ENCODE measurements at regions not wholly inside any gene's neighbourhood (a gene's known extent, or its start where the extent isn't known, plus 50 kb on each side); places are given as distances from the start of the nearest gene placed in this dataset.
"Not testable (repeated sequence)": the region's sequence is repeated elsewhere in the genome, so short reads cannot be mapped to it uniquely, and the experiment has no call there.

DNA sequence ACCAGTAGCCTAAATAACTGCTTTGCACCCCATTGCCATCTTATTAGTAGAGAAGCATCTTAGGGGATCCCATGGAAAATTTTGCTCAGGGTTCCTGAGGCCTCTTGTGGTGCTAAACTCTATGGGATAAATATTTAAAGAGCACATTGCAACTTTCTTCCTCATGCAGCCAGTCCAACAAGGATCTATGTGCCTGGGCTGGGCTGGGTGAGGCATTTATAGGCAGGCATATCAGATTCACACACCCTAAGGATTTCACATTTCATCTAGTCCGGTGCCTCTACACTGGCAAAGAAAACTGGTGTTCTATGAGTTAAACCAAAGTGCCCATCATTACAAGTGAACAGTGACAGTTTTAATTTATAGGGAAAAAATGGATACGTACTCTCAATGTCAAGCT, 512.3 kb downstream of the EDEM1 start:
- no peaks in the 10 kb centered on the region for H3K9me3 ChIP-seq (ENCODE audit: control insufficient read depth, low read length)
- no peaks in the 10 kb centered on the region for H3K36me3 ChIP-seq (ENCODE audit: control insufficient read depth, insufficient read depth, low read length)
- H3K4me3 ChIP-seq (ENCODE audit: extremely low read depth, insufficient read depth, low read length, poor library complexity, severe bottlenecking) = no peak overlapping the region
- H3K4me1 ChIP-seq (ENCODE audit: control insufficient read depth, insufficient read depth, low read length, poor library complexity, severe bottlenecking) = no peaks in the 10 kb centered on the region
- no peak overlapping the region for H3K27ac ChIP-seq (ENCODE audit: low read depth, low read length, severe bottlenecking)
- no CpG with 5 or more reads among the region's 2 CpGs for WGBS, 2 experiments (ENCODE audit: insufficient coverage in 2 of 2)

DNA sequence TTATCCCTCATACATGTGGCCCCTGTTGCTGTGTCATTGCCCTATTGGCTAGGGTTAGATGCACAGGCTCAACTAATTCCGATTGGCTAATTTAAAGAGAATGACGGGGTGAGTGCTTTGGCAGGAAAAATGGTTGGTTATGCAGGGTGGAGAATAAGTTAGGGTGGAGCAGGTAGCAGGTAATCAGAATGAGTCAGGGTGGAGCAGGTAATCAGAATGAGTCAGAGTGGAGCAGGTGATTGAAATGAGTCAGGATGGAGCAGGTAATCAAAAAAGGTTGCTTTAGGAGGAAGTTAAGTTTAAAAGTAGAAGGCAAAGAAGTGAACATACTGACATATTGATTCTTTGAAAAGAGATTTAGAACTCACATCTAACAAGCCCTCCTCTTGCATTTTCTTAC, 513.5 kb downstream of the EDEM1 start:
- H3K27ac ChIP-seq (ENCODE audit: low read depth, low read length, severe bottlenecking); H3K4me1 ChIP-seq (ENCODE audit: control insufficient read depth, insufficient read depth, low read length, poor library complexity, severe bottlenecking); H3K4me3 ChIP-seq (ENCODE audit: extremely low read depth, insufficient read depth, low read length, poor library complexity, severe bottlenecking); H3K9me3 ChIP-seq (ENCODE audit: control insufficient read depth, low read length); H3K36me3 ChIP-seq (ENCODE audit: control insufficient read depth, insufficient read depth, low read length): not testable (repeated sequence)
- 88 to 91% methylated on average over 2 of the region's 2 CpGs for WGBS, 2 experiments (ENCODE audit: insufficient coverage in 2 of 2)

DNA sequence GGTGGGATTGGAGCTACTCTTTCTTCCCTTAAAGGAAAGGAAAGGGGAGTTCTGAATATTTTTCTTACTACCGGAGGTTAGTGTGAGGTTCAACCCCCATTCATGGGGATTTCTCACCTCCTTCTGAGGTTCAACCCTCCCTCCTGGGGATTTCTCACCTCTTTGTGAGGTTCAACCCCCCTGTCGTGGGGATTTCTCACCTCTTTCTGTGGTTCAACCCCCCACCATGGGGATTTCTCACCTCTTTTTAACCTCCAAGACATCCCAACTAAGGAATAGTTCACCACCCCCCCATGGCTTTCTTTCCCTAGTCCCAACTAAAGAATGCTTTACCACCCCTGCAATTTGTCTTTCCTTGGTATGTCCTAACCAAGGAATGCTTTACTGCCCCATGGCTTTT, 520.3 kb downstream of the EDEM1 start:
- Histone ChIP-seq H3K9me3 (ENCODE audit: control insufficient read depth, low read length) (no peaks in the 10 kb centered on the region), H3K27ac (ENCODE audit: low read depth, low read length, severe bottlenecking) (no peak overlapping the region), H3K36me3 (ENCODE audit: control insufficient read depth, insufficient read depth, low read length) (no peaks in the 10 kb centered on the region), H3K4me1 (ENCODE audit: control insufficient read depth, insufficient read depth, low read length, poor library complexity, severe bottlenecking) (peaks cover 3% of the 10 kb centered on the region), H3K4me3 (ENCODE audit: extremely low read depth, insufficient read depth, low read length, poor library complexity, severe bottlenecking) (no peak overlapping the region)
- WGBS, 2 experiments (ENCODE audit: insufficient coverage in 2 of 2) = 67 to 69% methylated on average over 1 of the region's 2 CpGs

DNA sequence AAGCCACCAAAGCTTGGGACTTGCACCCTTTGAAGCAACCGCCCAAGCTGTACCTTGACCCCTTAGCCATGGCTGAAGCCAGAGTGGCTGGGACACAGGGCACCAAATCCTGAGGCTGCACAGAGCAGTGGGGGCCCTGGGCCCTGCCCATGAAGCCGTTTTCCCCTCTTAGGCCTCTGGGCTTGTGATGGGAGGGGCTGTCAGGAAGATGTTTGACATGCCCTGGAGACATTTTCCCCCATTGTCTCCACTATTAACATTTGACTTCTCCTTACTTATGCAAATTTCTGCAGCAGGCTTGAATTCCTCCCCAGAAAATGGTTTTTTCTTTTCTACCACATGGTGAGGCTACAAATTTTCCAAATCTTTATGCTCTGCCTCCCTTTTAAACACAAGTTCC, 522.2 kb downstream of the EDEM1 start:
- H3K36me3 ChIP-seq (ENCODE audit: control insufficient read depth, insufficient read depth, low read length) = no peaks in the 10 kb centered on the region
- no peak overlapping the region for H3K27ac ChIP-seq (ENCODE audit: low read depth, low read length, severe bottlenecking)
- 92% methylated on average over 2 of the region's 2 CpGs; no CpG with 5 or more reads in 1 of the 2 experiments for WGBS, 2 experiments (ENCODE audit: insufficient coverage in 2 of 2)
- no peak overlapping the region for H3K4me3 ChIP-seq (ENCODE audit: extremely low read depth, insufficient read depth, low read length, poor library complexity, severe bottlenecking)
- H3K4me1 ChIP-seq (ENCODE audit: control insufficient read depth, insufficient read depth, low read length, poor library complexity, severe bottlenecking) = peaks cover 3% of the 10 kb centered on the region
- peaks cover 4% of the 10 kb centered on the region for H3K9me3 ChIP-seq (ENCODE audit: control insufficient read depth, low read length)

DNA sequence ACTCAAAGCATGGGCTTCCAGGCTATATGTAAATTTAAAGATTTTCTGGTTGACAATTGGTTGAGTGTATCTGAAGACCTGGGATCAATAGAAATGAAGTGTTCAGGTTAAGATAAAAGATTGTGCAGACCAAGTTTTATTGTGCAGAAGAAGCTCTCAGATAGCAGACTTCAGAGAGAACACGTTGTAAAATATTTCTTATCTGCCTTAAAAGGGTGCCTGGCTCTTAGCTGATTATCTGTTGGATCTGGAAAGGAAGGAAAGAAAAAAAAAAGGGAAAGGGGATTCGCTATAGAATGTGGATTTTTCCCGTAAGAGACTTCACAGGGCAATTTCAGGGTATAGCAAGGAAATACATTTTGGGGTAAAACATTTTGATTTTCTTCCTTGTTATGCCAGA, 523.2 kb downstream of the EDEM1 start:
- 81 to 88% methylated on average over 3 of the region's 3 CpGs for WGBS, 2 experiments (ENCODE audit: insufficient coverage in 2 of 2)
- no peak overlapping the region for H3K4me3 ChIP-seq (ENCODE audit: extremely low read depth, insufficient read depth, low read length, poor library complexity, severe bottlenecking)
- peaks cover 3% of the 10 kb centered on the region for H3K4me1 ChIP-seq (ENCODE audit: control insufficient read depth, insufficient read depth, low read length, poor library complexity, severe bottlenecking)
- peak overlapping the region; percentile 41 for H3K27ac ChIP-seq (ENCODE audit: low read depth, low read length, severe bottlenecking)
- H3K36me3 ChIP-seq (ENCODE audit: control insufficient read depth, insufficient read depth, low read length) = no peaks in the 10 kb centered on the region
- peaks cover 10% of the 10 kb centered on the region for H3K9me3 ChIP-seq (ENCODE audit: control insufficient read depth, low read length)

DNA sequence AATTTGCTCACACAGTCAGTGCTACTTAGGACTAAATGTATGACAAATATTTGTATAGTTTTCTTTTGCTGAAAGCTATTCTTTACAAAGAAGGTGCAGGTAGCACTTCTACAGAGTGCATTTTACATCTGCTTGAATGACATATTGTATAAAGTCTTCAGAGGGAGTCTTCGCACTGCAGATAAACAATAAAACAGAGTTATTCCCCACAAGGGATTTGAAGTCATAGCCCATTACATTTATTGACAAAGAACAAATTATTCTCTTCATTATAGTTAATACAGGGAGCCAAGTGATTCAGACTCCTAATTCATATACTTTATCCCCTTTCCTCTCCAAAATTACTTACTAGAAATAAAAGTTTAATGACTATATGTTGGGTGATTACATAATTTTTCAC, 529.7 kb downstream of the EDEM1 start:
- Histone ChIP-seq H3K4me3 (ENCODE audit: extremely low read depth, insufficient read depth, low read length, poor library complexity, severe bottlenecking) (no peak overlapping the region), H3K36me3 (ENCODE audit: control insufficient read depth, insufficient read depth, low read length) (no peaks in the 10 kb centered on the region), H3K9me3 (ENCODE audit: control insufficient read depth, low read length) (peaks cover 10% of the 10 kb centered on the region), H3K4me1 (ENCODE audit: control insufficient read depth, insufficient read depth, low read length, poor library complexity, severe bottlenecking) (no peaks in the 10 kb centered on the region), H3K27ac (ENCODE audit: low read depth, low read length, severe bottlenecking) (no peak overlapping the region)
- 83% methylated on average over 1 of the region's 1 CpG; no CpG with 5 or more reads in 1 of the 2 experiments for WGBS, 2 experiments (ENCODE audit: insufficient coverage in 2 of 2)

DNA sequence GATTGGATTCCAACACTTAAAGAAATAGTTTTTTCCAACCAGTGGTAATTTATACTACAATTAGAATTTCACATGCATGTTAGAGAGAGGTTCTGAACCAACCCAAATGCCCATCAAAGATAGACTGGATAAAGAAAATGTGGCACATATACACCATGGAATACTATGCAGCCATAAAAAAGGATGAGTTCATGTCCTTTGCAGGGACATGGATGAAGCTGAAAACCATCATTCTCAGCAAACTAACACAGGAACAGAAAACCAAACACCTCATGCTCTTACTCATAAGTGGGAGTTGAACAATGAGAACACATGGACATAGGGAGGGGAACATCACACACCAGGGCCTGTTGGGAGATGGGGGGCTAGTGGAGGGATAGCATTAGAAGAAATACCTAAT, 532.2 kb downstream of the EDEM1 start:
- H3K4me3 ChIP-seq (ENCODE audit: extremely low read depth, insufficient read depth, low read length, poor library complexity, severe bottlenecking); H3K36me3 ChIP-seq (ENCODE audit: control insufficient read depth, insufficient read depth, low read length); H3K27ac ChIP-seq (ENCODE audit: low read depth, low read length, severe bottlenecking); H3K9me3 ChIP-seq (ENCODE audit: control insufficient read depth, low read length); H3K4me1 ChIP-seq (ENCODE audit: control insufficient read depth, insufficient read depth, low read length, poor library complexity, severe bottlenecking): not testable (repeated sequence)

DNA sequence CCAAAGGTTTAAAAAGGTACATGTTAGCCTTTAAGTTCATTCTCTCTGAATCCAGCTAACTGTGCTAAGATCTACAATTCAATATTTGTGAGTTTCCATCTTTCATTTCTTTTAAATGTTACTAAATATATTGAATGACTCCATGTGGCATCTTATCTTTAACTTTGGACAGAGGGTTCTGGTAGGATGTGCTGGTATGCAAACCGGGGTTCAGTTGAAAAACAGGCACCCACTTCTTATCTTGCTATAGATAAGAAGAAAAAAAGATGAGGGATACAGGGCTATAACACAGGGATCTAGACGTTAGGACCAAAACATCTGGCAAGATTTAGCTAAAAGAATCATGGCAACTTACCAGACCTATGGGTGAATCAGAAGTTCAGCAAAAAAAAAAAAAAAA, 538.3 kb downstream of the EDEM1 start:
- Histone ChIP-seq H3K4me3 (ENCODE audit: extremely low read depth, insufficient read depth, low read length, poor library complexity, severe bottlenecking) (no peak overlapping the region), H3K36me3 (ENCODE audit: control insufficient read depth, insufficient read depth, low read length) (no peaks in the 10 kb centered on the region), H3K4me1 (ENCODE audit: control insufficient read depth, insufficient read depth, low read length, poor library complexity, severe bottlenecking) (peaks cover 3% of the 10 kb centered on the region), H3K9me3 (ENCODE audit: control insufficient read depth, low read length) (no peaks in the 10 kb centered on the region), H3K27ac (ENCODE audit: low read depth, low read length, severe bottlenecking) (no peak overlapping the region)
- WGBS, 2 experiments (ENCODE audit: insufficient coverage in 2 of 2) = 75% methylated on average over 1 of the region's 2 CpGs; no CpG with 5 or more reads in 1 of the 2 experiments

DNA sequence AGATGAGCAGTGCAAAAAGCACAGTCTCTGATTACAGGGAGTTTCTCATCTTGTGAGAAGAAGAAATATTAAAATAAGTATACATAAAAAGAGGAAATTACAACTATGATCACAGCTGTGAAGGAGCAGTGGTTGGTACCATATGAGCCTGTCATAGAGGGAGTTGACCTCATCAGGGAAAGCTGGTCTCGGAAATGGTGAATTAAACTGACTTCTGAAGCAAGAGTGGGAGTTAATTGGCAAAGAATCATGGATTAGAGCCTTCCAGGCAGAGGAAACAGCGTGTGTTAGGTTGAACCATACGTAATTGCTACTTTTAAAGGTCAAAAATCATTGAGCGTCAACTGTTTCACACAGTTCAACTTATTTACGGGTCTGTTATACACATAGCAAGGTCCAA, 539.1 kb downstream of the EDEM1 start:
- Histone ChIP-seq H3K4me1 (ENCODE audit: control insufficient read depth, insufficient read depth, low read length, poor library complexity, severe bottlenecking) (peaks cover 3% of the 10 kb centered on the region), H3K4me3 (ENCODE audit: extremely low read depth, insufficient read depth, low read length, poor library complexity, severe bottlenecking) (no peak overlapping the region), H3K27ac (ENCODE audit: low read depth, low read length, severe bottlenecking) (no peak overlapping the region), H3K9me3 (ENCODE audit: control insufficient read depth, low read length) (no peaks in the 10 kb centered on the region), H3K36me3 (ENCODE audit: control insufficient read depth, insufficient read depth, low read length) (no peaks in the 10 kb centered on the region)
- 98 to 100% methylated on average over 3 to 5 of the region's 5 CpGs for WGBS, 2 experiments (ENCODE audit: insufficient coverage in 2 of 2)

DNA sequence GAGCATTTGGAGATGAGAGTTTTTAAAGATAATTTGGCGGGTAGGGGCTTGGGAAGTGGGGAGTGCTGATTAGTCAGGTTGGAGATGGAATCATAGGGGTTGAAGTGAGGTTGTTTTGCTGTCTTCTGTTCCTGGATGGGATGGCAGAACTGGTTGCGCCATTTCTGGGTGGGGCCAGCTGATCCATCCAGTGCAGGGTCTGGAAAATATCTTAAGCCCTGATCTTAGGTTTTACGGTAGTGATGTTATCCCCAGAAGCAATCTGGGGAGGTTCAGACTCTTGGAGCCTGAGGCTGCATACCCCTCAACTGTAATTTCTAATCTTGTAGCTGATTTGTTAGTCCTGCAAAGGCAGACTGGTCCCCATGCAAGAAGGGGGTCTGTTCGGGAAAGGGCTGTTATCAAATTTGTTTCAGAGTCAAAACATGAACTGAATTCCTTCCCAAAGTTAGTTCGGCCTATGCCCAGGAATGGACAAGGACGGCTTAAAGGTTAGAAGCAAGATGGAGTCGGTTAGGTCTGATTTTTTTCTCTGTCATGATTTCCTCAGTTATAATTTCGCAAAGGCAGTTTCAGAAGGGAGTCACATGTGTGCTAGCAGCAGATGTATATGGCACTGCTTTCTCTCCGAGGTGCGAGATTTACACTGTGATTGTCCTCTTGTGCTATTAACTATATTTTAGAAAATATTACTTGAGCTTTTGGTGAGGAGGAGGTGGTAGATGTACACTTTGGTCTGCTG, 540.4 kb downstream of the EDEM1 start:
- no peaks in the 10 kb centered on the region for H3K9me3 ChIP-seq (ENCODE audit: control insufficient read depth, low read length)
- WGBS, 2 experiments (ENCODE audit: insufficient coverage in 2 of 2) = 82 to 87% methylated on average over 3 to 7 of the region's 10 CpGs
- H3K4me1 ChIP-seq (ENCODE audit: control insufficient read depth, insufficient read depth, low read length, poor library complexity, severe bottlenecking) = peaks cover 3% of the 10 kb centered on the region
- H3K4me3 ChIP-seq (ENCODE audit: extremely low read depth, insufficient read depth, low read length, poor library complexity, severe bottlenecking) = no peak overlapping the region
- no peak overlapping the region for H3K27ac ChIP-seq (ENCODE audit: low read depth, low read length, severe bottlenecking)
- no peaks in the 10 kb centered on the region for H3K36me3 ChIP-seq (ENCODE audit: control insufficient read depth, insufficient read depth, low read length)

DNA sequence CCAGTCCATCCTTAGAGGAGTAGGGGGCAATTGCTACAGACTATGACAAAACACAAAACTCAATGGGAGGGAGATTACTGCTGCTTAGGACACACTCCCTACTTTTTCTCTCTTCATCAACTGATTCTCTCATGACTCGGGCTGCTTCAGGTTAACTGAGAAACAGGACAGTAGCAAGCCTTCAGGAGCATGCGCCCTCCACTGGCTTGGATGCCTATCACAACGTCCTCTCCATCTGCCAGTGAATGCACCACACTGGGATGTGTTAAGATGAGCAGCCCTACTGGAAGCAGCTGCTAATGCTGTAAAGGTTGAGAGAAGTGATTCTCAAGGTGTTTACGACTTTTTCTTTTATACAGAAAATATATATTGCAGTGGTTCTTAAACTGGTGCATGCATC, 542.3 kb downstream of the EDEM1 start:
- no peaks in the 10 kb centered on the region for H3K9me3 ChIP-seq (ENCODE audit: control insufficient read depth, low read length)
- WGBS, 2 experiments (ENCODE audit: insufficient coverage in 2 of 2) = 40 to 84% methylated on average over 1 to 3 of the region's 4 CpGs

More for the DNA sequence above, 542.3 kb downstream of the EDEM1 start:
- Histone ChIP-seq H3K4me3 (ENCODE audit: extremely low read depth, insufficient read depth, low read length, poor library complexity, severe bottlenecking) (no peak overlapping the region), H3K4me1 (ENCODE audit: control insufficient read depth, insufficient read depth, low read length, poor library complexity, severe bottlenecking) (no peaks in the 10 kb centered on the region), H3K36me3 (ENCODE audit: control insufficient read depth, insufficient read depth, low read length) (no peaks in the 10 kb centered on the region), H3K27ac (ENCODE audit: low read depth, low read length, severe bottlenecking) (no peak overlapping the region)

All from mesodermal cell (in vitro differentiated cells).